ENCODE measurements at regions not wholly inside any gene's neighbourhood (a gene's known extent, or its start where the extent isn't known, plus 50 kb on each side); places are given as distances from the start of the nearest gene placed in this dataset.

- TF ChIP-seq POLR2A (IDR thresholded peaks at IDR 0.05), result no peak
- 63 to 75% (median 65%) methylated on average over 1 of the region's 1 CpG for WGBS, 4 donors
Measured at GRCh38 chr5:164098531-164098930, 593.1 kb downstream of the MAT2B start.

GRCh38 chr5:164098979-164099378 lies 593.6 kb downstream of the MAT2B start:
- Histone ChIP-seq H3K4me3 (no peak overlapping the region), H3K27ac (no peak overlapping the region), H3K9me3 (replicated peaks in 1 of 3) (no peaks in the 10 kb centered on the region), H3K4me1 (replicated peaks in 1 of 2) (no peaks in the 10 kb centered on the region), H3K36me3 (replicated peaks in 1 of 2) (no peaks in the 10 kb centered on the region), H3K27me3 (no peaks in the 10 kb centered on the region)
- no peak for DNase-seq
- TF ChIP-seq, protein P1, sequence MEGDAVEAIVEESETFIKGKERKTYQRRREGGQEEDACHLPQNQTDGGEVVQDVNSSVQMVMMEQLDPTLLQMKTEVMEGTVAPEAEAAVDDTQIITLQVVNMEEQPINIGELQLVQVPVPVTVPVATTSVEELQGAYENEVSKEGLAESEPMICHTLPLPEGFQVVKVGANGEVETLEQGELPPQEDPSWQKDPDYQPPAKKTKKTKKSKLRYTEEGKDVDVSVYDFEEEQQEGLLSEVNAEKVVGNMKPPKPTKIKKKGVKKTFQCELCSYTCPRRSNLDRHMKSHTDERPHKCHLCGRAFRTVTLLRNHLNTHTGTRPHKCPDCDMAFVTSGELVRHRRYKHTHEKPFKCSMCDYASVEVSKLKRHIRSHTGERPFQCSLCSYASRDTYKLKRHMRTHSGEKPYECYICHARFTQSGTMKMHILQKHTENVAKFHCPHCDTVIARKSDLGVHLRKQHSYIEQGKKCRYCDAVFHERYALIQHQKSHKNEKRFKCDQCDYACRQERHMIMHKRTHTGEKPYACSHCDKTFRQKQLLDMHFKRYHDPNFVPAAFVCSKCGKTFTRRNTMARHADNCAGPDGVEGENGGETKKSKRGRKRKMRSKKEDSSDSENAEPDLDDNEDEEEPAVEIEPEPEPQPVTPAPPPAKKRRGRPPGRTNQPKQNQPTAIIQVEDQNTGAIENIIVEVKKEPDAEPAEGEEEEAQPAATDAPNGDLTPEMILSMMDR (IDR thresholded peaks at IDR 0.05), result no peak
- TF ChIP-seq POLR2A (IDR thresholded peaks at IDR 0.05), result no peak
- 68 to 80% (median 74%) methylated on average over 6 of the region's 6 CpGs for WGBS, 4 donors
- intact Hi-C loops (cut with DNase I), result no loop called here

More at GRCh38 chr5:164098531-164098930, 593.1 kb downstream of the MAT2B start:
- intact Hi-C loops (cut with DNase I), result no loop called here
- no peak overlapping the region for H3K27ac ChIP-seq
- no peaks in the 10 kb centered on the region for H3K36me3 ChIP-seq (replicated peaks in 1 of 2)
- DNase-seq, result no peak
- H3K27me3 ChIP-seq, result no peaks in the 10 kb centered on the region
- no peaks in the 10 kb centered on the region for H3K9me3 ChIP-seq (replicated peaks in 1 of 3)
- H3K4me1 ChIP-seq (replicated peaks in 1 of 2), result no peaks in the 10 kb centered on the region
- no peak overlapping the region for H3K4me3 ChIP-seq

- TF ChIP-seq, protein P1 (IDR thresholded peaks at IDR 0.05), result no peak
- TF ChIP-seq POLR2A (IDR thresholded peaks at IDR 0.05), result no peak
- no peaks in the 10 kb centered on the region for H3K27me3 ChIP-seq
- H3K4me1 ChIP-seq (replicated peaks in 1 of 2), result no peaks in the 10 kb centered on the region
- no peak for DNase-seq
- H3K36me3 ChIP-seq (replicated peaks in 1 of 2), result no peaks in the 10 kb centered on the region
- no peaks in the 10 kb centered on the region for H3K9me3 ChIP-seq (replicated peaks in 1 of 3)
- no peak overlapping the region for H3K4me3 ChIP-seq
- intact Hi-C loops (cut with DNase I), result no loop called here
- H3K27ac ChIP-seq, result no peak overlapping the region
- 54 to 76% (median 62%) methylated on average over 2 of the region's 2 CpGs for WGBS, 4 donors
Measured at GRCh38 chr5:164115420-164115819, 610.0 kb downstream of the MAT2B start.

GRCh38 chr5:164119806-164120447 lies 614.5 kb downstream of the MAT2B start:
- no peaks in the 10 kb centered on the region for H3K36me3 ChIP-seq (replicated peaks in 1 of 2)
- no peak overlapping the region for H3K4me3 ChIP-seq
- no peak for DNase-seq
- no peaks in the 10 kb centered on the region for H3K27me3 ChIP-seq
- TF ChIP-seq, protein P1 (IDR thresholded peaks at IDR 0.05), result no peak
- TF ChIP-seq POLR2A (IDR thresholded peaks at IDR 0.05), result no peak
- no peaks in the 10 kb centered on the region for H3K9me3 ChIP-seq (replicated peaks in 1 of 3)
- no peak overlapping the region for H3K27ac ChIP-seq
- intact Hi-C loops (cut with DNase I), result no loop called here
- WGBS, 4 donors, result 61 to 79% (median 64%) methylated on average over 6 to 7 of the region's 7 CpGs
- no peaks in the 10 kb centered on the region for H3K4me1 ChIP-seq (replicated peaks in 1 of 2)

DNA sequence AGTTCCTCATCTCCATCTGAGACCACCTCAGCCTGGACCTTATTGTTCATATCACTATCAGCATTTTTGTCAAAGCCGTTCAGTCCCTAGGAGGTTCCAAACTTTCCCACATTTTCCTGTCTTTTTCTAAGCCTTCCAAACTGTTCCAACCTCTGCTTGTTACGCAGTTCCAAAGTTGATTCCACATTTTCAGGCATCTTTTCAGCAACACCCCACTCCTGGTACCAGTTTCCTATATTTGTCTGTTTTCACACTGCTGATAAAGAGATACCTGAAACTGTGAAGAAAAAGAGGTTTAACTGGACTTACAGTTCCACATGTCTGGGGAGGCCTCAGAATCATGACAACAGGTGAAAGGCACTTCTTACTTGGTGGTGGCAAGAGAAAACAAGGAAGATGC lies 622.1 kb downstream of the MAT2B start:
- no peaks in the 10 kb centered on the region for H3K4me1 ChIP-seq (replicated peaks in 1 of 2)

More for the DNA sequence above, 622.1 kb downstream of the MAT2B start:
- Histone ChIP-seq H3K36me3 (replicated peaks in 1 of 2) (no peaks in the 10 kb centered on the region), H3K4me3 (no peak overlapping the region), H3K27me3 (no peaks in the 10 kb centered on the region), H3K27ac (no peak overlapping the region), H3K9me3 (replicated peaks in 1 of 3) (no peaks in the 10 kb centered on the region)
- intact Hi-C loops (cut with DNase I), result loop anchor here in 1 of 2 donors (5.0 kb wide), 1 partner anchor 640 kb away; no protein-coding TSS in a partner anchor
- WGBS, 4 donors, result 75 to 88% (median 81%) methylated on average over 2 of the region's 2 CpGs
- DNase-seq, result no peak
- TF ChIP-seq, protein P1 (IDR thresholded peaks at IDR 0.05), result no peak
- no peak for TF ChIP-seq POLR2A (IDR thresholded peaks at IDR 0.05)
